SU-DHL-6 (cell line): ENCODE measurements at regions not wholly inside any gene's neighbourhood (a gene's known extent, or its start where the extent isn't known, plus 50 kb on each side); places are given as distances from the start of the nearest gene placed in this dataset.

ENCODE experiments used
- CTCF ChIP-seq: fragments of 200-600 bp; sonication (generic); IDR thresholded peaks from one replicate; pipeline ENCODE4 v1.5.1; 2017; ENCODE audit warnings: antibody characterized with exemption, mild to moderate bottlenecking, low read length, moderate library complexity; ENCODE audit not compliant: insufficient read depth, poor library complexity, severe bottlenecking
- EZH2phosphoT487 ChIP-seq: fragments of 200-600 bp; sonication (generic), shearing (Covaris generic); conservative IDR thresholded peaks from 2 replicates; pipeline ENCODE4 v1.6.1; 2018; ENCODE audit warnings: mild to moderate bottlenecking, antibody characterized with exemption, low read length, moderate library complexity, mixed read lengths

DNA sequence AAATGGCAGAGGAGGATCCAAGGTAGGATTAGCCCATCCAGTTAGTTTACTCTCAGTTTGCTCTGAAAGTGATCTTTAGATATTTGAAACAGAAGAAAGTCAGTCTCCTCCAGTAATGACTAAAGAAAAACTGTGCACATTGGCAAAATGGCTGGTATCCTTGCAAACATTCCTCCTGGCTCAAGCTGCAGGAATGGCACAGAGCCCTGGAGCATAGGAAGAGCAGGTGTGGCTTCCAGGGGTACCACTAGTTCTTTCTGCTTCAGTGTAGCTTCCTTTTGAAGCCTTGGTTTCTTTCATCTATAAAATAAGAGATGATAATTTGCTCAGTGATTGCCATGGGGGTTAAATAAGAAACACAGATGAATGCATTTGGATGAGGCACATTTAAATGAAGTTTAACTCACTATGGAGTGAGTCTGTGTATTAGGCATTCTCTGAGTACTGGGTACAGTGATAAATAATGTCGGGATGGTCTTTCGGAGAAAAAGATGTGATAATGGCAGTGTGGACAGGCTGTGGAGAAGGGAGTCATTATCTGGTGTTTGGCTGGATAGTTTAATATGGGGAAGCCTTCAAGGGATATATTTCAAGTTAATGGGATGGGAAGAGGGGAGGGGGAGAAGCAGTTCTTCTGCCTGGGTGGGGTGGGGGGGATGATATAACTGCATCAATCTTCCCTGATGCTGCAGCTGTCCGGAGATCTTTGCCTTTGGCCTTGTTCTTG lies 217.3 kb upstream of the KLF4 start:
- TF ChIP-seq CTCF (no peak), EZH2phosphoT487 (no peak)
